Medulla oblongata (tissue), 1 donor: ENCODE measurements at regions not wholly inside any gene's neighbourhood (a gene's known extent, or its start where the extent isn't known, plus 50 kb on each side); places are given as distances from the start of the nearest gene placed in this dataset.
A peak's percentile ranks its signal among the peaks of the same experiment; 100 is the strongest.

Source experiments
- DNase-seq: peaks from one replicate; pipeline ENCODE4 v3.0.0-alpha.2; 2015; ENCODE audit errors: extremely low spot score

DNA sequence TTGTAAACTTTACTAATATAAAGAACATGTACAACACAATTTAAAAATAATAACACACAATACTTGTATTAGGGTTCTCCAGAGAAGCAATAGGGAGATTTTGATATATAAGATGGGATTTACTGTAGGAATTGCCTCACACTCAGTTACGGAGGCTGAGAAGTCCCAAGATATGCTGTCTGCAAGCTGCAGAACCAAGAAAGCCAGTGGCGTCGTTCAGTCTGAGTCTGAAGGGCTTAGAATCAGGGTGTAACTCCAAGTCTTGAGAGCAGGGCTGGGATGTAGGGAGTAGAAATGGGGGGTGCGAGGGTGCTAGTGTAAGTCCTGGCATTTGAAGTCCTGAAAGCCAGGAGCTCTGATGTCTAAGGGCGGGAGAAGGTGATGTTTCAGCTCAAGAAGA lies 206.6 kb upstream of the HES1 start:
- DNase-seq = no peak

DNA sequence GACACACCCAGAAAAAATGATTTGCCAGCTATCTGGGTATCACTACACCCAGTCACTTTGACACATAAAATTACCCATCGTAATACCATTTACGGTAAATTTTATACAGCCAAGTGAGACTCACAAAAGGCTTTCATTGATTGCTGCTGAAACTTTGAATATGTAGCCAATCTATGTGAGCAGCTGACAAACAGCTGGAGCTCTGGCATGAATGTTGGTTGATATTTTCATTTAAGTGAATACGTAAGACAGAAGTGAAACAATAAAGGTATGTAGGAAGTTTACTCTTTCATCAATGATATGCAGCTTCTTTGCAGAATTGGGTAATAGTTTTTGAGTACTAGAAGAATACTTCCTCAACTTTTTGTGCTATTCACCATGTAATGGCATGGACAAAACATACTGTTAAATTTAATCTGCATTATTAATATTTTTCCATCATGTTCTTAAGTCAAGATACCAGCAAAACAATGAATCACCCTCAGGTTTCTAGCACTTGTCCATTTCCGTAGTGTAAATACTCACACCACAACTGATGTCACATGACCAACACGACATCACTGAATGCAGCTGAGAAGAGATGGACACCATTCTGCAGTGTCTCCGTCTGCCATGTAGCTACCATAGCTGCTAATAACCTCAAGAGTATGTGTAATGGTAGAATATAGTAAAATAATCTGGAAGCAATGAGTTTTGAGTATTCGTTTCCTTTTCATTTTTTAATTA lies 205.9 kb upstream of the HES1 start:
- no peak for DNase-seq

DNA sequence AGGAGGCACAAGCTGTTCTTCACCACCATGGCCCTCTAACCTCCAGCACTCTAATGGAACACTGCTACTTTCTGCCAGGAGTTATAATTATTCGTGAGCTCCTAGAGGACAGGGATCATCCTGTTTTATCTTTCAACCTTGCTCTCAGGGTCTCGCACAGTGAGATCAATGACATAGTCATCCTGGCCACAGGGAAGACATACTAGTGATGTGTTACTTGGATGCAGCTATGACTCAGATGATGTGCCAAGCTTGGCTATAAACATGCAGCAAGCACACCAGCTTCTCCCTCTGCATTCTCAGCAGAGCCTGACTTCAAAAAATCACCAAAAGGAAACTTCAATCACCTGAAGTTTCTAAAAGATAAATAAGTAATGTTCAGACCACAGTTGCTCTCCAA lies 203.8 kb upstream of the HES1 start:
- no peak for DNase-seq

DNA sequence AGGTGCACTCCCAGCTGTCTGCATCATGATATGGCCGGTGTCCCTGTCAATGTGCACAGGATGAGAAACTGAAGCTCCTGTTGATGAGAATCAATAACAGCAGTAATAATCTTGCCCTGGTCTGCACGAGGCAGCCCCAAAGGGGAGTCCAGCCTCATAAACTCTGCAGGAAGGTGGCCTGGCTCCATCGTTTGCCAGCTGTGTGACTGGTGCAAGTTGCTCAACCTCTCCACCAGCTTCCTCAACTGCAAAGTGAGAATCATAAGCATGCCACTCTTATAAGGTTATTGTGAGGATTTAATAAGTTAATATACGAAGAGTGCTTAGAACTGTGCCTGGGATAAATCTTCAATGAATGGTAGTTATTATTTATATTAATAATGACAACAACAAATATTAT lies 203.4 kb upstream of the HES1 start:
- DNase-seq = no peak

GRCh38 chr3:193933451-193933850 lies 202.5 kb upstream of the HES1 start:
- no peak for DNase-seq

DNA sequence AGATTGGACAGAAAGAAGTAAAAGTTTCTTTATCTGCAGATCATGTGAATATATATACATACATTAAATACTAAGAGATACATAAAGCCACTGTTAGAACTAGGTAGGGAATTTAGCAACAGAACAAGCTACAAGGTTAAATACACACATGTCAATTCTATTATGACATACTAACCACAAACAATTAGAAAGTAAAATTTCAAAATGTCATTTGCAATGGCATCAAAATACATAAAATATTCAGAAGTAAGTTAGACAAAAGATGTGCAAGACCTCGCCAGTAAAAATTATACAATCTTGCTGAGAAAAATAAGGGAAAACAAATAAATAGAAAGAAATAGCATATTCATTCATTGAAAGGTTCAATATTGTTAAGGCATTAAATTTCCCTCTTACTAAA lies 200.0 kb upstream of the HES1 start:
- DNase-seq = no peak

DNA sequence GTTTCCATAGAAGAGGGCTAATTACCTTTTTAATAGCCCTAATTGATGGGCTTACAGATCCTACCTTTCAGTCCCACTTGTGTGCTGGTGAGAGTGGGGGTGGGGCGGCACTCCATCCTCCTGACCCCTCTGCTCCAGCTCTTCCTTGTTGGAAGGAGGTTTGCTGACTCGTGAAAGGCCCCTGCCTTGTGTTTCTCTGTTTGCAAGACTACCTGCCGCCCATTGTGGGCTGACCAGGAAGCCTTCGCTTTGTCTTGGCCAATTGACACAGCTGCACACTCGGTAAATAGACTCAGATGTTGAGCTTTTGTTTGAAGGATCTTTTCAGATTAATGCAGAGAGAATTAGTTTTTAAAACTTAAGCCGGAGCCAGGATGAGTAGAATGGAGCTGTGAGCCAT lies 197.3 kb upstream of the HES1 start:
- DNase-seq = no peak

- no peak for DNase-seq
Observed at GRCh38 chr3:193939527-193939926, 196.4 kb upstream of the HES1 start.

DNA sequence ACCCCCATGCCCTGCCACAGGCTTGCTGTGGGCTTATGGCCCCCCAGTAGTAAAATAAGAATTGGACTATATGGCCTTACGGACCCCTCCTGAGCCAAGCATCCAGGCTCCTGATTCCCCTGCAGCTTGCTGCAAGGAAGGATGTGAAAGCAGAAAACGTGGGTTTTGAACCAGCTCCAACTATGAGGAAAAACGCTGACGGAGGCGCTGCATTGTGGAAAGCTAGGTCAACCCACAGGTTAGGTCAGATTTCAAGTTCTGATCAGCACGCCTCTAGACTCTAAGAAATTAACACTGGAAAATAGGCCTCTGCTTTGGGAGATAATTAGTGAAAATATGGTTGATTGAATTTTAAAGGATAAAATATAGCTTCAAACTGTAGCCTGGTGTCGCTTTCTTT lies 195.4 kb upstream of the HES1 start:
- DNase-seq = no peak

GRCh38 chr3:193941486-193941885 lies 194.5 kb upstream of the HES1 start:
- DNase-seq = no peak

GRCh38 chr3:193942516-193943055 lies 193.4 kb upstream of the HES1 start:
- peak; percentile 31 for DNase-seq

DNA sequence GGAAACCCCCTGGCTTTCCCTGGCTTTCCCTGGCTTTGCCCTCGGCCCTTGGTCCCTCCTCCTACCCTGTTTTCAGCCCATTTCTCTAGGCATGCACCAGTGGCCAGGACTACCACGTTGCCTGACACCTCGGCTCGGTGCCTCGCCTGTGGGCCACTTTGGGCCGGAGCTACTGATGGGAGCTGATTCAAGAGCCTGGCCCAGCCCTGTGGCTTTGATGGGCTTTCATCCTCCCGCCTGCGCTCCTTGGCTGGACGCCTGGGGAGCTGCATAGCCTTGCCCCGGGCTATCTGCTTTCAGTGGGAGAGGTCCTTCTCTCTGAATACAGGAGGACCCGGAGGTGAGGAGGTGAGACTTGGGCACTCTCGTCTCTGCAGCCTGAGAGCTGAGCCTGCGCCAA lies 192.7 kb upstream of the HES1 start:
- peak; percentile 19 for DNase-seq

DNA sequence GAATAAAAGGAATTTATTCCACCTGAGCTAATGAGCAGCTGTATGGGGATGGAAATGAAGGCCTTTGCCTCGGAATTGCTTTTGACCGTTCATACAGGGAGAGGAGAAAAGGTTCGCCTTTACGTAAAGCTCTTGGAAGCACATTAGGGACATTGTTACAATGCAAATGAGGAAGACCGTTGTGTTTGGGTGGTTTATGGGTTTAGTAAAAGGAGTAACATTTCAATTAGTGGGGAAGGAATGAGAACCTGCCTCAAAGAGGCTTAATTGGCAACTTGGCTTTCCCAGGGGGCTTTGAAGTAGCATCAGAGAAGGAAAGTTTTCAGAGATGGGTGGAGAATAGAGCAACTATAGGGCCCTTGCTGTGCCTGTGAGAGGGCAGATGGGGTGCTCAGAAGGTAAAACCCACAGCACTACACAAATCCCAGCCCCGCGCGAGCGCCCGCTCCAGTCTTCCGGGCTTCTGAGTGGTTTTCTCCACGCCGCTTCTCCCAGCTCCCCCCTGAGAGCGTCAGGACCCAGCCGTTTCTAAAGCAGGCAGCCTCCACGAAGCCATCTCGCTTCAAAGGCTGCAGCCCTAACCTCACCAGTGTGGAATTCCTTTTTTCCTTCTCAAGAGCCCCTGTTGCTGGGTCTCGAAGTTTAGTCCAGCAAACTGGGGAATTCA lies 192.0 kb upstream of the HES1 start:
- no peak for DNase-seq

DNA sequence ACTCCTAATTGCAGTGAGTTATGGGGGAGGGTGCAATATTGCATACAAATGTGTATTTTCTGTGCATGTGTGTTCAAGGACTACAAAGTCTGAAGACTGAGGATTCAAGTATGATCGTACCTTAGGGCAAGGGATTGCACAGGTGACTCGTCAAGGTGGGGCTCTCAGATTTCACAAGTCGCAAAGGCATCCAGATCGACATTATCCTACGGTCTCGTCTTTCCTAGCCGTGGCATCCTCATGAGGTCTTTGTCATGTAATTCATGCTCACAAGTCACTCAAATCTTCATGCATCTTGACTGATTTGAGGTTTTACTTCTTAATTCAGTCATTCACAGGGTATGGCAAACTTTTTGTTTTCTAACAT lies 191.4 kb upstream of the HES1 start:
- no peak for DNase-seq

DNA sequence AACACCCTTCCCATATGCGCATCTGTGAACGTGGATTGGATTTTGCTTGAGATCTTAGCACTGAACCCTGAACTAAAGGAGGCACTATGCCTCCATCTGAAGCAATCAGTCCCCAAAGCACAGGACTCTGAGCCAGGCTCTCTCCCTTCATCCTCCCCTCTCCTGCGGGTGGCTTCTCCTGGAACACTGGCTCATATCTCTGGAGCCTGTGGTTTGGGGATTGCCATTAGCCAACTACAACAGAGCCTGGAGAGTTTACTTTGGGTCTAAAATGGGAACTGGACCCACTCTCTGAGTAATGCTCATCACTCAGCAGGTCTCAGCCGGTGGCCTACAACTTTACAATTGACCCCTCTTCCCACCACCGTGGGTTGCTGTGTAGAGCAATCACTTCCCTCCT lies 190.8 kb upstream of the HES1 start:
- no peak for DNase-seq

DNA sequence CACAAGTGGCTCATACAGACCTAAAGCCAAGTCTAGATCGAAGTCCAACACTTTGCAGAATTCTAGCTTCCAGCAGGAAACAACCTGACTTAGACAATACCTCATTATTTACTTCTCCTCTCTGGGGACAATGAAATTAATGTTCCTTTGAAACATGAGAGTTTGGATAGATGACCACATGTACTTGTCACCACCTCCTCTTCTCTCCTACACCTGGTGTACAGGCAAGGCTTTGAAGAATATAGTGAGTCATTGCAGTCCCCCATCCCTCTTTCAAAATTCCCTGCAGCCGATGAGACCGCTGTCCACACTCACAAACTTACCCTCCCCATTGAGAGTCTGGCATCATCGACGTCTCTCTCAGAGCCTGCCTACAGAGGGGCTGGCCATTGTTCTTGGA lies 189.0 kb upstream of the HES1 start:
- DNase-seq = no peak

GRCh38 chr3:193947596-193947995 lies 188.4 kb upstream of the HES1 start:
- no peak for DNase-seq

DNA sequence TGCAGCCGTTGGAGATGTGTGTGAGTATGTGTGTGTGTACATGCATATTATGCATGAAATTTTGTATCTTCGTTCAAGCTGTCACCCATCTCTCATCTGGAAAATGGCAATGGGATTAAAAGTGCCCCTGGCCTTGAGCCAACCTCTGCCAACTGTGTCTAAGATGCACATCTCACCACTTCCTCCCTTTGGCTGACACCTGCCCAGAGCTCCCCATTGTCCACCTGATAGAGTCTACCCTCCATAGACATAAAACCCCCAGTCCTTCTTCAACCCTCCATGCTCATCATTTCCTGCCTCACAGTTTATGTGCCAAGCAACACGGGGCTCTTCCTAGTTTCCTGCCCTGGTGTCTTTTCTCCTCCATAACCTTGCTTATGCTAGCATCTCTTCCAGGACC lies 187.5 kb upstream of the HES1 start:
- no peak for DNase-seq

DNA sequence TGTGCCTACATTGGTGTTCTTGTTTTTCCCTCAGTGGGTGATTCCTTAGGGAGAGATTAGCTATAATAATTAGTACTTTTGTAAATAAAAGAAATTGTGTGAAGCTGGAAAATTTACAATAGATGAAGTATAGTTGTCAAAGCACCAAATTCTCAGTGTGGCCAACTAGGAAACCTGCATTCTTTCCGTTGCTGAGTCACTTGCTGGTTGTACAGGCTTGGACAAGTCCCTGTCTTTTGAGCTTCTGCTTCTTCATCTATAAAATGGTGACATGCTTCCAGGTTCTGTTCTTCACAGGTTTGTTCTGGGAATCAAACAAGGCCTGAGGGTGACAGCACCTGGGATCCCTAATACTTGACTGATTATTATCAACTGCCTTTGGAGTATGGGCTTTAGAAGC lies 184.1 kb upstream of the HES1 start:
- no peak for DNase-seq

GRCh38 chr3:193954752-193955151 lies 181.2 kb upstream of the HES1 start:
- DNase-seq = no peak

- no peak for DNase-seq
Observed at GRCh38 chr3:193955719-193956118, 180.2 kb upstream of the HES1 start.

GRCh38 chr3:193959861-193960260 lies 176.1 kb upstream of the HES1 start:
- DNase-seq = no peak

DNA sequence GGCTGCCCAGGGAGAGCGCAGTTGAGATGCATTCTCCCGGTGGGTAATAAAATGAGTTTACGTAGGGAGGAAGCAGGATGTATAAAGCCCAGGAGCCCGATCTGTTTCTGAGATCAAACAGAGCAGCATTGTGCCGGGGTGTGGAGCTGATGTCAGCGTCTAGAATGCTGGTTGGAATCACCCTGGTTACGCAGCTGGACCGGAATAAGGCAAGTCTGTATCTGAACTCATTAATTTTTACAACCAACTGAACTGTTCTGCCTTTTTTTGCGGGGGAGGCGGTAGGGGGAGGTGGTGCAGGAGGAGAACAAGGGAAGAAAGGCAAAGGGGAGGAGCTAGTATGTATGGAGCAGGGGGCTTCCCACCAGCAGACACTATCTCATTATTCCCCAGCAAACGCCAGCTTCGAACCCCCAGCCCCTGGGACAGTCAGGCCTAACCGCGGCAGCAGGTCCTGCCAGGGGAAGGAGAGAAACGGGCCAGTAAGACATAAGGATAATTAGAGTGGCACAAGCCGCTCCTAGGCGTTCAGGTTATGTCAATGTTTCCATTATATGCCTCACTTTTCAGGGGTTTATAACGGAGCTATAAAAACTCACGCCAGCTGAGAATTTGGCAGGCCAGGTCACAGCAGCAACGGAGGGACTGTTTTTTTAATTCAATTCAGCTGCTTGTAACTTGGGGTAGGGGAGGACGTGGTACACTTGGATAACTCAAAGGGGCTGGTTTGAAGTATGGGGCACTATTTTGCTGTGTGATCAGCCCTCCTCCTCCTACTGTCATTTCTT lies 175.3 kb upstream of the HES1 start:
- DNase-seq = peak; percentile 78
